Keratinocyte (primary cell): ENCODE measurements at regions not wholly inside any gene's neighbourhood (a gene's known extent, or its start where the extent isn't known, plus 50 kb on each side); places are given as distances from the start of the nearest gene placed in this dataset.

Experiments
- CTCF ChIP-seq, 3 experiments: IDR thresholded peaks in 1 of 3; conservative IDR thresholded peaks in 1 of 3; optimal IDR thresholded peaks in 1 of 3; 2 replicates in 2 of 3; 3 replicates in 1 of 3; pipeline versions ENCODE3 to v1.5.1; 2011; ENCODE audit warnings: low read length in 3 of 3, mild to moderate bottlenecking in 3 of 3, moderate library complexity in 2 of 3, control low read depth in 1 of 3, inconsistent platforms in 1 of 3; ENCODE audit not compliant: insufficient read depth in 2 of 3; ENCODE audit errors: extremely low read depth in 1 of 3
- EZH2 ChIP-seq: IDR thresholded peaks from one replicate; pipeline ENCODE4 v1.6.1; 2012; ENCODE audit warnings: inconsistent platforms, mild to moderate bottlenecking, low read length, moderate library complexity

GRCh38 chr1:187714470-187714869 lies 885.7 kb downstream of the PLA2G4A start:
- TF ChIP-seq CTCF (optimal IDR thresholded peaks at IDR 0.05 in 1 of 3, IDR thresholded peaks at IDR 0.05 in 1 of 3, conservative IDR thresholded peaks at IDR 0.05 in 1 of 3; ENCODE audit: extremely low read depth in 1 of 3, insufficient read depth in 2 of 3, low read length in 3 of 3) (no peak), EZH2 (no peak)
